ENCODE measurements at regions not wholly inside any gene's neighbourhood (a gene's known extent, or its start where the extent isn't known, plus 50 kb on each side); places are given as distances from the start of the nearest gene placed in this dataset.

DNA sequence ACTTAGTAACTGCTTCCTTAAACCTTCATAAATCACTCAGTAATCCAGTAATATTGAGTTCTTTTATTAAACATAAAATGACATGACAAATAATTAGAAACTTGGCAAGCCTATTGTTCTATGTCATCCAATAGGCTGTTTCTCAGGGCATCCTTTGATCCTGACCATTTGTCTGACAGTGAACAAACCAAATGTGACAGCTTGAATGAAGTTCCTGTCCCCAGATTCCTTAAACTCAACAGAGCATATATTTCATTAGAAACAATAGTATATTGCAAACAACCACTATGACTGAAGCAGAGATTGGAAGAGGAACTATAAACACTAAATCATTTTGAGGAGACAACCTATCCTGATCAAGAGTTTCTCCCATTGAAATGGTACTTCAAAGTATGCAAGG, 113.6 kb upstream of the MDFIC2 start:
- H3K4me2 ChIP-seq, result no peak overlapping the region
- H3K4me1 ChIP-seq, result no peaks in the 10 kb centered on the region
- ATAC-seq, result no peak
- no peak overlapping the region for H3K27ac ChIP-seq
- FAIRE-seq, result no peak
- H3K9me3 ChIP-seq, result no peaks in the 10 kb centered on the region
- no peak for TF ChIP-seq FOXS1 (CRISPR knock-in tag; IDR thresholded peaks at IDR 0.05)
- TF ChIP-seq, protein P1, sequence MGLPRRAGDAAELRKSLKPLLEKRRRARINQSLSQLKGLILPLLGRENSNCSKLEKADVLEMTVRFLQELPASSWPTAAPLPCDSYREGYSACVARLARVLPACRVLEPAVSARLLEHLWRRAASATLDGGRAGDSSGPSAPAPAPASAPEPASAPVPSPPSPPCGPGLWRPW (IDR thresholded peaks at IDR 0.05), result no peak
- no peak for TF ChIP-seq ESRRA (IDR thresholded peaks at IDR 0.05; ENCODE audit: borderline replicate concordance, low read length)
- no peak for TF ChIP-seq SREBF2 (IDR thresholded peaks at IDR 0.05)
- no peak for TF ChIP-seq TP53 (CRISPR knock-in tag; IDR thresholded peaks at IDR 0.05)
- TF ChIP-seq, protein P2, sequence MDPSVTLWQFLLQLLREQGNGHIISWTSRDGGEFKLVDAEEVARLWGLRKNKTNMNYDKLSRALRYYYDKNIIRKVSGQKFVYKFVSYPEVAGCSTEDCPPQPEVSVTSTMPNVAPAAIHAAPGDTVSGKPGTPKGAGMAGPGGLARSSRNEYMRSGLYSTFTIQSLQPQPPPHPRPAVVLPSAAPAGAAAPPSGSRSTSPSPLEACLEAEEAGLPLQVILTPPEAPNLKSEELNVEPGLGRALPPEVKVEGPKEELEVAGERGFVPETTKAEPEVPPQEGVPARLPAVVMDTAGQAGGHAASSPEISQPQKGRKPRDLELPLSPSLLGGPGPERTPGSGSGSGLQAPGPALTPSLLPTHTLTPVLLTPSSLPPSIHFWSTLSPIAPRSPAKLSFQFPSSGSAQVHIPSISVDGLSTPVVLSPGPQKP (IDR thresholded peaks at IDR 0.05; ENCODE audit: low read depth, low read length), result no peak
- no peak for TF ChIP-seq KDM5A (IDR thresholded peaks at IDR 0.05)
- no peak for TF ChIP-seq ZFP36 (IDR thresholded peaks at IDR 0.05; ENCODE audit: borderline replicate concordance, partially characterized antibody)
- TF ChIP-seq, protein P3, sequence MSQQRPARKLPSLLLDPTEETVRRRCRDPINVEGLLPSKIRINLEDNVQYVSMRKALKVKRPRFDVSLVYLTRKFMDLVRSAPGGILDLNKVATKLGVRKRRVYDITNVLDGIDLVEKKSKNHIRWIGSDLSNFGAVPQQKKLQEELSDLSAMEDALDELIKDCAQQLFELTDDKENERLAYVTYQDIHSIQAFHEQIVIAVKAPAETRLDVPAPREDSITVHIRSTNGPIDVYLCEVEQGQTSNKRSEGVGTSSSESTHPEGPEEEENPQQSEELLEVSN (IDR thresholded peaks at IDR 0.05; ENCODE audit: borderline replicate concordance, low read depth), result no peak
- no peak for TF ChIP-seq HDAC2 (IDR thresholded peaks at IDR 0.05)
- TF ChIP-seq CHD4 (IDR thresholded peaks at IDR 0.05; ENCODE audit: borderline replicate concordance), result no peak
- TF ChIP-seq FOSL2 (IDR thresholded peaks at IDR 0.05), result no peak
- TF ChIP-seq FOSL2 (CRISPR knock-in tag; IDR thresholded peaks at IDR 0.05), result no peak
- TF ChIP-seq RFX5 (IDR thresholded peaks at IDR 0.05), result no peak
- no peak for TF ChIP-seq MAZ (IDR thresholded peaks at IDR 0.05; ENCODE audit: borderline replicate concordance, low read depth, low read length)
- no peak for TF ChIP-seq TFCP2L1 (CRISPR knock-in tag; IDR thresholded peaks at IDR 0.05)
- ChIA-PET POLR2A (no interaction called here), CTCF (no interaction called here)
- H3K4me3 ChIP-seq, result no peak overlapping the region
- DNase-seq (ENCODE audit: low read depth in 1 of 2, low spot score in 1 of 2), result no peak

DNA sequence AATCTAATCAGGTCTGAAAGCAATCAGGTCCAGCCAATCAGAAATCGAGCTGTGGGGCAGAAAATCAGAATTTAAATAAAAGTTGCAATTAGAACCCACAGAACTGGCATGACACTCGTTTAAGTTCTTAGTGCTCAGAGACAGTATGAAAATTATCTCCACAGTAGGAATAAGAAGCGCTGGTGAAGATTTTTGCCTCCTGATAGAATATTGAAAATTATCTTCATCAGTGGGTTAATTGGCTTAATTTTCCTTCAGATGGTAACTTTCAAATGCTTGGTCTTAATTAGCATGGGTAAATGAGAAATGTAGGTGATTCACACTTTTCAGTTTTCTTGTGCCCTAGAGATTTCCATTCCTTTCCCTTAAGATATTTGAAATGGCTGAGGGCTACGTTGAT, 109.1 kb upstream of the MDFIC2 start:
- Histone ChIP-seq H3K27ac (no peak overlapping the region), H3K4me3 (no peak overlapping the region), H3K9me3 (0 out of 3 replicates have a peak, but pooled peaks cover 3% of the 10 kb centered on the region), H3K4me2 (no peak overlapping the region), H3K4me1 (no peaks in the 10 kb centered on the region)
- WGBS (ENCODE audit: missing lambda C conversion rate), result 4% methylated on average over 4 of the region's 4 CpGs
- ChIA-PET CTCF (no interaction called here), POLR2A (no interaction called here)
- no peak for ATAC-seq
- no peak for TF ChIP-seq EHMT2 (IDR thresholded peaks at IDR 0.05; ENCODE audit: low read depth)
- no peak for TF ChIP-seq RCOR1 (IDR thresholded peaks at IDR 0.05; ENCODE audit: low read depth, low read length)
- TF ChIP-seq ESRRA (IDR thresholded peaks at IDR 0.05; ENCODE audit: borderline replicate concordance, low read length), result no peak
- no peak for TF ChIP-seq CHD2 (IDR thresholded peaks at IDR 0.05; ENCODE audit: low read length, partially characterized antibody)
- TF ChIP-seq PHF8 (IDR thresholded peaks at IDR 0.05; ENCODE audit: borderline replicate concordance, low read depth), result no peak
- no peak for TF ChIP-seq NFE2L2 (conservative IDR thresholded peaks at IDR 0.05; ENCODE audit: low read length)
- TF ChIP-seq, protein P2 (IDR thresholded peaks at IDR 0.05; ENCODE audit: low read depth, low read length), result no peak
- no peak for TF ChIP-seq CBX8 (IDR thresholded peaks at IDR 0.05)
- TF ChIP-seq MAZ (IDR thresholded peaks at IDR 0.05; ENCODE audit: borderline replicate concordance, low read depth, low read length), result no peak
- TF ChIP-seq, protein P4, sequence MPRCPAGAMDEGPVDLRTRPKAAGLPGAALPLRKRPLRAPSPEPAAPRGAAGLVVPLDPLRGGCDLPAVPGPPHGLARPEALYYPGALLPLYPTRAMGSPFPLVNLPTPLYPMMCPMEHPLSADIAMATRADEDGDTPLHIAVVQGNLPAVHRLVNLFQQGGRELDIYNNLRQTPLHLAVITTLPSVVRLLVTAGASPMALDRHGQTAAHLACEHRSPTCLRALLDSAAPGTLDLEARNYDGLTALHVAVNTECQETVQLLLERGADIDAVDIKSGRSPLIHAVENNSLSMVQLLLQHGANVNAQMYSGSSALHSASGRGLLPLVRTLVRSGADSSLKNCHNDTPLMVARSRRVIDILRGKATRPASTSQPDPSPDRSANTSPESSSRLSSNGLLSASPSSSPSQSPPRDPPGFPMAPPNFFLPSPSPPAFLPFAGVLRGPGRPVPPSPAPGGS (IDR thresholded peaks at IDR 0.05), result no peak
- TF ChIP-seq, protein P5, sequence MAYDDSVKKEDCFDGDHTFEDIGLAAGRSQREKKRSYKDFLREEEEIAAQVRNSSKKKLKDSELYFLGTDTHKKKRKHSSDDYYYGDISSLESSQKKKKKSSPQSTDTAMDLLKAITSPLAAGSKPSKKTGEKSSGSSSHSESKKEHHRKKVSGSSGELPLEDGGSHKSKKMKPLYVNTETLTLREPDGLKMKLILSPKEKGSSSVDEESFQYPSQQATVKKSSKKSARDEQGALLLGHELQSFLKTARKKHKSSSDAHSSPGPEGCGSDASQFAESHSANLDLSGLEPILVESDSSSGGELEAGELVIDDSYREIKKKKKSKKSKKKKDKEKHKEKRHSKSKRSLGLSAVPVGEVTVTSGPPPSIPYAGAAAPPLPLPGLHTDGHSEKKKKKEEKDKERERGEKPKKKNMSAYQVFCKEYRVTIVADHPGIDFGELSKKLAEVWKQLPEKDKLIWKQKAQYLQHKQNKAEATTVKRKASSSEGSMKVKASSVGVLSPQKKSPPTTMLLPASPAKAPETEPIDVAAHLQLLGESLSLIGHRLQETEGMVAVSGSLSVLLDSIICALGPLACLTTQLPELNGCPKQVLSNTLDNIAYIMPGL (CRISPR knock-in tag; IDR thresholded peaks at IDR 0.05; ENCODE audit: borderline replicate concordance), result no peak
- TF ChIP-seq NPAS2 (CRISPR knock-in tag; IDR thresholded peaks at IDR 0.05; ENCODE audit: borderline replicate concordance), result no peak
- no peak for TF ChIP-seq KDM1A (IDR thresholded peaks at IDR 0.05; ENCODE audit: low read depth)
- TF ChIP-seq FOSL2 (IDR thresholded peaks at IDR 0.05), result no peak
- no peak for TF ChIP-seq FOSL2 (CRISPR knock-in tag; IDR thresholded peaks at IDR 0.05)
- TF ChIP-seq, protein P6, sequence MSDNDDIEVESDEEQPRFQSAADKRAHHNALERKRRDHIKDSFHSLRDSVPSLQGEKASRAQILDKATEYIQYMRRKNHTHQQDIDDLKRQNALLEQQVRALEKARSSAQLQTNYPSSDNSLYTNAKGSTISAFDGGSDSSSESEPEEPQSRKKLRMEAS (IDR thresholded peaks at IDR 0.05), result no peak
- no peak for TF ChIP-seq RAD21 (conservative IDR thresholded peaks at IDR 0.05 in 1 of 2, IDR thresholded peaks at IDR 0.05 in 1 of 2)
- no peak for DNase-seq (ENCODE audit: low read depth in 1 of 2, low spot score in 1 of 2)
- no peak for FAIRE-seq

Measured in A549 (cell line).